ENCODE measurements at regions not wholly inside any gene's neighbourhood (a gene's known extent, or its start where the extent isn't known, plus 50 kb on each side); places are given as distances from the start of the nearest gene placed in this dataset.

DNA sequence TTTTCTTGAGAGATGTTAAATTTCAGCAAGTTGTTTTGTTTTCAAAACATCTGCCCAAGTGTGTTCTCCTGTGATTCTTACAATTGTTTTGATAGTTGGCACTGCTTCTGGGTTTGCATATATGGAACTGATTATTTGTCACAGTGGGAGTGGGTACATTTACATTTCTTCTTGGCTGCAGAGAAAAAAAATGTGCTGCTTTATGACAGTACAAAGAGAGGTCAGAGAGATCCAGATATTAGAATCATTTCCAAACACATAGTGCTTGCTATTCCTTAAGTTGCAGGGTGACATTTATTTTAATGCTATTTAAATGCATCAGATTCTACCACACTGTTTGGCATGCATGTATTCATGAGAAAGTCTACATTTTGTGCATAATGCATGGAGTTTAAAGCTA lies 303.5 kb upstream of the MDGA2 start:
- TF ChIP-seq, protein P1, sequence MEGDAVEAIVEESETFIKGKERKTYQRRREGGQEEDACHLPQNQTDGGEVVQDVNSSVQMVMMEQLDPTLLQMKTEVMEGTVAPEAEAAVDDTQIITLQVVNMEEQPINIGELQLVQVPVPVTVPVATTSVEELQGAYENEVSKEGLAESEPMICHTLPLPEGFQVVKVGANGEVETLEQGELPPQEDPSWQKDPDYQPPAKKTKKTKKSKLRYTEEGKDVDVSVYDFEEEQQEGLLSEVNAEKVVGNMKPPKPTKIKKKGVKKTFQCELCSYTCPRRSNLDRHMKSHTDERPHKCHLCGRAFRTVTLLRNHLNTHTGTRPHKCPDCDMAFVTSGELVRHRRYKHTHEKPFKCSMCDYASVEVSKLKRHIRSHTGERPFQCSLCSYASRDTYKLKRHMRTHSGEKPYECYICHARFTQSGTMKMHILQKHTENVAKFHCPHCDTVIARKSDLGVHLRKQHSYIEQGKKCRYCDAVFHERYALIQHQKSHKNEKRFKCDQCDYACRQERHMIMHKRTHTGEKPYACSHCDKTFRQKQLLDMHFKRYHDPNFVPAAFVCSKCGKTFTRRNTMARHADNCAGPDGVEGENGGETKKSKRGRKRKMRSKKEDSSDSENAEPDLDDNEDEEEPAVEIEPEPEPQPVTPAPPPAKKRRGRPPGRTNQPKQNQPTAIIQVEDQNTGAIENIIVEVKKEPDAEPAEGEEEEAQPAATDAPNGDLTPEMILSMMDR (IDR thresholded peaks at IDR 0.05), result no peak
- TF ChIP-seq POLR2A (IDR thresholded peaks at IDR 0.05) (no peak), EP300 (IDR thresholded peaks at IDR 0.05) (no peak), POLR2AphosphoS5 (IDR thresholded peaks at IDR 0.05) (no peak)

Measured in upper lobe of left lung (tissue), 4 donors.